H4 (cell line): ENCODE measurements at regions not wholly inside any gene's neighbourhood (a gene's known extent, or its start where the extent isn't known, plus 50 kb on each side); places are given as distances from the start of the nearest gene placed in this dataset.

Experiments used
- DNase-seq: peaks from one replicate; pipeline ENCODE4 v3.0.0-alpha.2; 2015; ENCODE audit warnings: low spot score

GRCh38 chr13:74794582-74794981 is 660.4 kb upstream of the KLF12 start:
- no peak for DNase-seq

GRCh38 chr13:74794147-74794546 is 659.9 kb upstream of the KLF12 start:
- peak; percentile 3 for DNase-seq

- no peak for DNase-seq
Measured at GRCh38 chr13:74784959-74785358, 650.8 kb upstream of the KLF12 start.

- no peak for DNase-seq
Measured at GRCh38 chr13:74778946-74779345, 644.7 kb upstream of the KLF12 start.

GRCh38 chr13:74778087-74778486 is 643.9 kb upstream of the KLF12 start:
- DNase-seq = no peak

- DNase-seq = no peak
Measured at GRCh38 chr13:74774264-74774663, 640.1 kb upstream of the KLF12 start.

- DNase-seq = no peak
Measured at GRCh38 chr13:74773248-74773647, 639.0 kb upstream of the KLF12 start.

GRCh38 chr13:74771964-74772363 is 637.8 kb upstream of the KLF12 start:
- no peak for DNase-seq

- no peak for DNase-seq
Measured at GRCh38 chr13:74770361-74770760, 636.2 kb upstream of the KLF12 start.

- DNase-seq = no peak
Measured at GRCh38 chr13:74769333-74769732, 635.1 kb upstream of the KLF12 start.

- DNase-seq = no peak
Measured at GRCh38 chr13:74768521-74769085, 634.4 kb upstream of the KLF12 start.

- peak; percentile 7 for DNase-seq
Measured at GRCh38 chr13:74767050-74767449, 632.8 kb upstream of the KLF12 start.

- DNase-seq = no peak
Measured at GRCh38 chr13:74765955-74766354, 631.8 kb upstream of the KLF12 start.

- DNase-seq = no peak
Measured at GRCh38 chr13:74761801-74762757, 627.9 kb upstream of the KLF12 start.

- no peak for DNase-seq
Measured at GRCh38 chr13:74758188-74758587, 624.0 kb upstream of the KLF12 start.

GRCh38 chr13:74755065-74755464 is 620.9 kb upstream of the KLF12 start:
- no peak for DNase-seq

- DNase-seq = no peak
Measured at GRCh38 chr13:74751739-74752138, 617.5 kb upstream of the KLF12 start.

GRCh38 chr13:74747186-74747955 is 613.2 kb upstream of the KLF12 start:
- no peak for DNase-seq

- DNase-seq = no peak
Measured at GRCh38 chr13:74743992-74744391, 609.8 kb upstream of the KLF12 start.

- no peak for DNase-seq
Measured at GRCh38 chr13:74741732-74742131, 607.5 kb upstream of the KLF12 start.

- DNase-seq = no peak
Measured at GRCh38 chr13:74732736-74733385, 598.7 kb upstream of the KLF12 start.

GRCh38 chr13:74731731-74732130 is 597.5 kb upstream of the KLF12 start:
- DNase-seq = no peak
